ENCODE measurements at regions not wholly inside any gene's neighbourhood (a gene's known extent, or its start where the extent isn't known, plus 50 kb on each side); places are given as distances from the start of the nearest gene placed in this dataset.

DNA sequence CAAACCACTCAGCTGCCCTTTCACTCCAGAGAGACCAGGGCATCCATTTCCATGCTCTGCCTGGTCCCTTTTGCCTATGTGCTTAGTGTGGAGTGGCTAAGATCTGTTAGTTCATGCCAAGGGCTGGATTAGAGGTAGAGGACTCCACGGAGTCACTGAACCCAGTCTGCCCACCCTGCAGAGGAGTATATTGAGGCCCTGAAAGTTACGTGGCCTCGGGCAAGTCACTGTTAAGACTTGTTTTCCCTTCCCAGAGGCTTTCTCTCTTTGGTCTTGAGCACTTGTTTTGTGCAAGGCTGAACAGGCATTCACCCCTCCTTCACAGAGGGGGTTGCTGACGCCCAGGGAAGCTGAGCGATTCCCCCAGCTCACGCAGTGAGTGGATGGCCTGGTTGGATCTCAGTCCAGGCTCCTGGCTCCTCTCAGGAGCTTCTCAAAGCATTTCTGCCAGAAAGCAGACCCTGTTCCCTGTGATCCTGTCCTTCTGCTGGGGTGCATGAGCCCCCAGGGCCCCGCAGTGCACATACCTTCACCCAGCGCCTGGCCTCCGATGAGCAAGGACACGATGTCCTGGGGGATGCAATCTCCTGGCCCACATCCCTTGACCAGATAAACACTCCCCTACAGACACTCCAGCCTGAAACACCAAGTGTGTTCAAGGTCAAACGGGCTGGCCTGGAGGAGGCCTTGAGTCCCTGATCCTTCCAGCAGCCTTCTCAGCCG, 153.4 kb upstream of the GSE1 start:
- no peak for TF ChIP-seq CTCF (IDR thresholded peaks at IDR 0.05)
- TF ChIP-seq POLR2A (IDR thresholded peaks at IDR 0.05): no peak

All from heart left ventricle (tissue), 13 donors.